HS-5 (cell line): ENCODE measurements at regions not wholly inside any gene's neighbourhood (a gene's known extent, or its start where the extent isn't known, plus 50 kb on each side); places are given as distances from the start of the nearest gene placed in this dataset.

Experiments used
- DNase-seq: peaks from one replicate; pipeline ENCODE4 v3.0.0-alpha.2; 2012; ENCODE audit warnings: low read depth

DNA sequence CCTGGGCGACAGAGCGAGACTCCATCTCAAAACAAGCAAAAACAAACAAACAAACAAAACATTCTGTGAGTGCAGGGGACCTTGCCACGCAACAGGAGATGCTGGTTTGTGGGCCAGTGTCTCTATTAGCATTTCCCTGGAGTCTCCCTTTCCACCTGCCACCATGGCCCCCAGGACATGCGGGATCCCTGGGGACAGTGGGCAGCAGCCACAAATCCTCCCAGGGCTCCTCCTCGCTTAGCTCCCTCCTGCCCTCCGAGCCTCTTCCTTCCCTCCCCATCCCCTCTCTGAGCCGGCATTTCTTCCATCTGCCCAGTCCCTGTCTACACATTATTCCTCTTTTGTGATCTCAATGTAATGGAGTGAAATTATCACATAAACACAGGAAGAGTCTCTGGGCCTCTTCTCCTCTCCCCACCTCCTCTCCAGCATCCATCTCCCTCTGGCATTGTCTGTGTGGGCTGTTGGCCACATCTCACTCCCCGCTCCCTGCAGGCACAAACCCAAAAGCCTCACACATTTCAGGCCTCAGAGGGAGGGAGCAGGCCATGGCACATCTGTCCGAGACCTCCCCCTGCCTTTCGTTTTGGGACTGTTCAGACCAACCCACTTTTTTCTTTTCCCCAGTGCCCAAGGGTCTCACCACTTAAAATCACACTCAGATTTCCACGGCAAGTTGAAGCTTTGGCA, 144.3 kb downstream of the MIS18A start:
- no peak for DNase-seq

DNA sequence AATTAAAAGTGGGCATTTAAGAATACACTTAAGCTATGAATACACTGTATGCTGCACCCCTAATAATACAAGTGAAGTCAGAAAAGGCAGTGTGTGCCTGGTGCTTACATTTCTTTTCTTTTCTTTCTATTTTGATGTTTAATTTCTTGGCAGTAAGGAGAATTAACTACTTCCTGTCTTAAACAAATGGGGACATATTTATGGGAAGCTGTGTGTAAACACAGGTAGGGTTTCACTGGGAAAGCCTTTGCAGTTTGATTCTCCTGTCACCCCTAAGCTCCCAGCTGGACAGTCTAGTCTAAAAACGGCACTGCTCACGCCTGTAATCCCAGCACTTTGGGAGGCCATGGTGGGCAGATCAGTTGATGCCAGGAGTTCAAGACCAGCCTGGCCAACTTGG, 146.0 kb downstream of the MIS18A start:
- no peak for DNase-seq

DNA sequence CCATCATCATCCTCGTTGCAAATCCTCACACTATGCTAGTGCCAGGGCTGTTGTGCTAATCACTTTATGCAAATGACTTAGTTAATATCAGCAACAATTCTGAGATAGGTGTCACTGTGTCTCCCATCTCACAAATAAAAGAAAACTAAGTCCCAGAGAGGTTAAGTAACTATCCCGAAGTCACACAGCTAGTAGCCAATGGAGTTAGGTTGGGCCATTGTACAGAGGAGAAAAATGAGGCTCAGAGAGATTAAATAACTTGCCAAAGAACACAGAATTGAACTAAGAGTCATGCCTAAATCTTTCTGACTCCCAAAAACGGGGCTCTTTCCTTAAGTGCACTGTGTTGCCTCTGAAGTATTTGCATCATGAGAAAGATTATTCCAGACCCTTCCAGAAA, 146.4 kb downstream of the MIS18A start:
- DNase-seq = no peak

DNA sequence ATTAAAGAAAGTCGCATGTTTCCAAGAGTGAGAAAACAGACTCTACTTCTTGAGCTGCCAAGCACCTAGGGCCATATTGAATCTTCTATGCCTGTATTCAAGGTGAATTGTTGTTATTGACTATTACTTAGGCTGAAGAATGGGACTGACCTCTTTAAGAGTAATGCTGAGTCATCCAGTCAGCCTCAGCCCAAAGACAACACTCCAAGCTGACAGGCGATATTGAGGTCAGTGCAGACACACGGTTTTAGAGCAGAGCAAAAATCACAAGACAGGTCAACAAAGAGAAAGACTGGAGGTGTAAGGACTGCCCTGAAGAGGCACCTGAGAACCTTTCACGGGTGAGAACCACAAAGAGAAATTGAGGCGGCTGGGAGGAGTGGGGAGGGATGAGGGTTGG, 146.9 kb downstream of the MIS18A start:
- DNase-seq = peak; percentile 20

DNA sequence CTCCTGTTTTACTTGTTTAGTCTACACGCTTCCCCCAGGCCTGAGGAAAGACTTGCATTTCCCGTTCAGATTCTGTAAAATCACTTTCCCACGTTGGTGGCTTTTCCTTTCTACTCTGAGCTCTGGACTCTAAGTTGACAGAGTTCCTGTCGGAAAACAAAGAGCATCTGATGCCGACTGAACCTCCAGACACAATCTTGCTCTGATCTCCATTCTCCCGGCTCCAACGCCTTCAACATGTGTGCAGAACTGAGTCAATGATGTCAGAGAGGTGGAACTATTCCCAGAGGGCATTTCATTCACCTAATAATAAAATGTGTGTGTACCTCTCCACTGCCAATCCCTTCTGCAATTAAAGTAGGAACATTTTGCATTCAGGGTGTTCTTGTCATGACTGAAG, 147.7 kb downstream of the MIS18A start:
- DNase-seq = no peak

DNA sequence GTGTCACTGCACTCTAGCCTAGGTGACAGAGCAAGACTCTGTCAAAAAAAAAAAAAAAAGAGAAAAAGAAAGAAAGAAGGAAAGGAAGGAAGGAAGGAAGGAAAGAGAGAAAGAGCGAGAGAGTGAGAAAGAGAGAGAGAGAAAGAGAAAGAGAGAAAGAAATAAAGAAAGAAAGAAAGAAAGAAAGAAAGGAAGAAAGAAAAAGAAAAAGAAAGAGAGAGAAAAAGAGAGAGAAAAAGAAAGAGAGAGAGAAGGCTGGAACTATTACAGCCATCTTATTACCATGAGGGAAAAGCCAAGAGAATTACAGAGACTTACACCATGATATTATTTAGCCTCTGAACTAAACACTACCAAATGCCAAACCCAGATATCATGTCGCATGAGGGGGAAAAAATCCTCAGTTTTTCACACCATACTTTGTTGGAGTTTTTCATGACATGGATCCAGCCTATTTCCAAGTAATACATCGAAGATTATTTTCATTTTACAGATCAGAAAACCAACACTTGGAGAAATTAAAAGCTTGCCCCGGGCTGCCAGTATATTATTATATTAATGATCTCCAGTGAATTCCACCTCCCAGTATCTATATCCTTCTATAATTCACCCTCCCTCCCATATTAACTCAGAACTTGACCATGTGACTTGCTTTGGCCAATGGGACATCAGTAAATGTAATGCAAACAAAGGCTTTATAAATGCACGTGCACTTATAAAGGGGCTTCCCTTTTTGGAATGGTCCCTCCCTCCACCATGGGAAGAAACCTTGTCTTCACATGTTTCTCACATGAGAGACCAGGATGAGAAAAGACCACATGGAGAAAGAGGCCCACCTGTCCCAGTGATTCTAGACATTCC, 148.6 kb downstream of the MIS18A start:
- DNase-seq = no peak

DNA sequence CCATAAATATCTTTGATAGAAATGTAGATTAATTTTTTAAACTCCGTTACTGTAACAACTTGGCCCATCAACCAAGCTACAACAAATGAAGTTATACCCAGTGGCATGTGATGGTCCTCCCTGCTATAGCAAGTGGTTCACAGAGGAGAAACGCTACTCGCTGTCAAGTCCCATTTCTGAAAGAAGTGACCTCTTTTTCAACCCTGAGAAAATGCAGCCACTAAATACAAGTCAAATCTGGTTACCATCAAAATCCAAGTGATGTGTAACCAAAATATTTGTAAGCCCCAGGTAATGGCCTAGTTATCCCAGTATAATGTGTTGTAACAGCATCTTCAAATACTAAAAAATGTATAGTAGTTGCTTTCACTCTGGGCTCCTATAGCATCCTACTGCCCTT, 151.8 kb downstream of the MIS18A start:
- DNase-seq = no peak

DNA sequence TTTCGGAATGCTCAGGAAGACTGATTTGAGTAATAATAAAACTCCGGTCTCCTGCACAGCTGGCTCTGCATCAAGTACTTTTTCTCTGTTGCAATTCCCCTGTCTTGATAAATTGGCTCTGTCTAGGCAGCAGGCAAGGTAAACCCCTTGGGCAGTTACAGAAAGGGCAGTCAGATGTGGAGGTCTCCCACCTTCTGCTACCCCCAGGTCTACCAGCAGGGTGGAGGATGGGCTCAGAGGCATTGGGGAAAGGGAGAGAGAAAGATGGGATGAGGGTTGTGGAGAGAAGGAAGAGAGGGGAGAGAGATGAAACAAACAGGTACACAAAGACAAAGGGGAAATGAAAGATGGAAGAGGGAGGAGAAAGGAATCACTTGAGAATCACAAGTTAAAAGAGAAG, 156.8 kb downstream of the MIS18A start:
- no peak for DNase-seq

DNA sequence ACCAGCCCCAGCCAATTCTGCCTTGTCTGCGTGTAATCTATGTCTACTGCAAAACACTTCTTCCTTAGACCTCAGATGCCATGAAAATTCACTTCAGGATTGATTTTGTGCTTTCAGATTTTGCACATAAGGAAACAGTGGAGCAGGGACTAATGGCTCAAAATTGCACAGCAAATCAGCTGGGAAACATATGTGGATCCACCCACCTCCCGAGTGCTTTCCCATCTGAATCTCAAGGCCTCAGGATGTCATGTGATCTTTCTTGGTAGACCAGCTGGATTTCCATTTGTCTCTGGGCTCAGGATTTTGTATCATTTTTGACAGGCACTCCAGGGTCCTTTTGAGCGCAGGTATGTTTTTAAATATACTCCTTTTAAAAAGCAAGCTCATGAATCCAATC, 158.6 kb downstream of the MIS18A start:
- DNase-seq = no peak

DNA sequence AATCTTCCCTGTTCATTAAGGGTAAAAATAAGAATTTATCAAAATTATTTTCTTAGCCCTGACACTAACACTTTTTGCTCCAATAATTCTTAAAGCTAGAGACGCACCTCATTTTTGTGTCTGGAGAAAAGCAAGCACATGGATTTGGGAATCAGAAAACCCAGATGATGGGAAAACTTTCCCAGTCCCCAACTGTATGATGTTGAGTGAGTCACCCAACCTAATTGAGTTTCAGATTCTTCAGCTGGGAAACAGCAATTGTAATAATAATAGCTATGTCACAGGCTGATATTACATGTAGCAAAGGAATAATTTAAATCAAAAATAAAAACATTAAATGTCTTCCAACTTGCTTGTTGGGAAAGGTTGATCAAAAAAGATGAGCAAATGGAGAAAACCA, 159.0 kb downstream of the MIS18A start:
- DNase-seq = no peak

DNA sequence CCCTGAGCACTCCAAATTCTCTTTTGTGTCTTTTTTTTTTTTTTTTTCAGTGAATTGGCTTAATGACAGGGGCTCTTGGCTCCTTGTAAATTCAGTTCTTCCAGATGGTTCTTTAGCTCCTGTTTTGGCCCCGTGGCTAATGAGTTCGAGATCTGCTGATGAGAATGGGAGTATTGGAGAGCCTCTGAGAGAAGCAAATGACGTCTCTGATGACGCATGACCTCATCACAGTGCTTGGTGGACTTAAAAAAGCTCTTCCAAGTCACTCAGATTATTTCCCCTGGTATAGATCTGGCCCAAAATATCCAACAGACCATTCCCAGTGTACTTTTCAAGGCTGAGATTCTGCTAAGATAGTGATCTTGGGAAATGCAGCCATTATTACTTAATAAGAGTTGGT, 159.5 kb downstream of the MIS18A start:
- no peak for DNase-seq

DNA sequence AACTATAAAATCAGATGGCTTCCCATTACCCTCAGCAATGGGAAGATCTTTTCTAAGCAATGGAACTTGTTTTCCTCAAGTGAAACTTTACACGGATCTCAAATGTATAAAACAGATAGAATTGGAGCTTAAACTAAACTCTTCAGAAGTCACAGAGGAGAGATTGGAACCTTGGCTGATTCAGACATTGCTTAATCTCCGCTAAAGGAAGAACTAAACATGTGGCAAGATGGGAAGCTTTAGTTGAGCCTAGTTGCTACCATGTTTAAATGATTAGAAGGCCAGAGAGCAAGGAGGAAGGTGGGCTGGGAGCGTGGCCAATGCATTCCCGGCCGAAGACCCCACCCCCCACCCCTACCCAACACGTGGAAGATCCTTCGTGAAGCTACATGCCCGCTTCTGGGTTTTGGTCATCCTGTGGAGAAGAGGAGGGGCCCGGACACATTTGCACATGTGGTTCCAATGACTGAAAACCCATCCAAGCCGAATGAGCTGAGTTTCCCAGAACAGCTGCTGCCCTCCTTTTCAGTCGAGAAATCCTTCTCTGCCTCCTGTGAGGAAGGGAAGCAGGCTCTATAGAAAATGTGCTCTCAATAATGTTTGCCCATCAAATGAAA, 164.3 kb downstream of the MIS18A start:
- DNase-seq = no peak

DNA sequence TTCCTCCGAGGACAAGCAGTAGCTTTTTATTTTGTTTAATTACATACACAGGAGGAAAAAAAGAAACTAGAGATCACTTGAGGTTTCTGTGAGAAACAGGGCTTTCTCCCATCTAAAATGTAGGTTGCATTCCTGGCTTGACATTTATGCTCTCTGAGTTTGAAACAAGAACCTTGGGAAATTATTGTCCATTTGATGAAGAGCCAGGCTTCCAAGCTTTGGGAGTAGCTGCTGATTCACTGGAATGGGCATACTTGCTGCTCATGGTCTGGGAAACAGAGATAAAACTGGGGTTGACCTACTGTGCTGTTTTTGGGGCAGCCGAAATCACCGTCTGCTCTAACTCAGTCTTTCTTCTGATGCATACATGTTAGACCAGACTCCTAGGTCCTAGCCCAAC, 165.4 kb downstream of the MIS18A start:
- no peak for DNase-seq

DNA sequence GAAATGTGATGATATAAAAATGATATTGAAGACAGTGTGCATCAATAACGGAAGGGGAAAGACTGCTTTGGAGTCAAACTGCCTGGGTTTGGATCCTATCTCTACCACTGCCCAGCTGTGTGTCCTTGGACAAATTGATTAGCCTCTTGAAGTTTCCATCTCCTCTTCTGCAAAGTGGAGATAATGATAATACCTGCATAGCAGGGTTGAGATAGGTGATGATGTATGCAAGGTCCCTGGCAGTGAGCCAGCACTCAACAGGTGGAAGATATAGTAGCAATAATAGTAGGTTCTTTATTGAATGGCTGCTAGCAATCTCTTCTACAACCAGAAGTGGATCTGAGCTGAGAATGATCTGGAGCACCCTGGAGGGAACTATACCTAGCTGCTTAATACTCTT, 166.7 kb downstream of the MIS18A start:
- no peak for DNase-seq

DNA sequence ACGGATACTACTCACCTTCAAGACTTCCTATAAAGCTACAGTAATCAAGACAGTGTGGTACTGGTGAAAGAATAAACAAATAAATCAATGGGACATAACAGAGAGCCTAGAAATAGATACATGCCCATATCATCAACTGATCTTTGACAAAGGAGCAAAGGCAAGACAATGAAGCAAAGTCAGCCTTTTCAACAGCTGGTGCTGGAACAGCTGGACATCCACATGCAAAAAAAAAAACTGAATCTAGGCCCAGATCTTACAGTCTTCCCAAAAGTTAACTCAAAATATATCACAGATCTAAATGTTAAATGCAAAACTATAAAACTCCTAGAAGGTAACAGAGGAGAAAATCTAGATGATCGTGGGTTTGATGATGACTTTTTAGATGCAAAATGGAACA, 170.3 kb downstream of the MIS18A start:
- DNase-seq = no peak

DNA sequence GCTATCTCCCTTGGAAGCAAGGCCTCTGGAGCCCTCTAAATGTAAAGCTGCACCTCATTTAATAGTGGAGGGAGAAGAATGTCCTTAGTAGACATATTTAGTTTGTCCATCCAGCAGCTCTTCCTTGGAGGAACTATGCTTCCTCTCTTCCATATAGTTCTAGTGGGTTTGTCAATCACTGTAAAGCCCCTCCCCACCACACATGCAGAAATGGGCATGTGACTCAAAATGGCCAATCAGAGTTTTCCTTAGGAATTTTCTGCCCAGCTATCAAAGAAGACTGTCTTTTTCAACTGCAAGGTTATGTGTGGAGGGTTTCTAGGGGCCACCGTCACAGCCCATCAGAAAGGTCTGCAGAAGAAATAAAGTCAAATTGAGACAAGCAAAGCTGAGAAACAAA, 175.5 kb downstream of the MIS18A start:
- no peak for DNase-seq

DNA sequence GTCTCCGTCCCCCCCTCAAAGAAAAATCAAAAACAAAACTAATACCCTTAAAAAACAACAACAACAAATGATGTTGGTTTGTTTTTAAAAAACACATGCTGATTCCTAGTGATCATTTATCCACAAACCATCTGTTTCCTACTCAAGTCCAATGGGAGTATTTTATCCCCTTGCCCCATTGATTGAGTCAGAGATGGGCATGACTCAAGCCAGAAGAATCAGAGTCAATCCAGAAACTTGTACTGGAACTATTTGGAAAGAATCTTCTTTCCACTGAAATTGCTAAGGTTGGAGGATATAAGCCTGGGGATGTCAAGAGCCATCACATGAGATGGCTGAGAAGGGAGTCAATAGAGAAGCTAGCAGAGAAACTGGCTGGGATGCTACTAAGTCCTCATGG, 176.4 kb downstream of the MIS18A start:
- DNase-seq = peak; percentile 64

DNA sequence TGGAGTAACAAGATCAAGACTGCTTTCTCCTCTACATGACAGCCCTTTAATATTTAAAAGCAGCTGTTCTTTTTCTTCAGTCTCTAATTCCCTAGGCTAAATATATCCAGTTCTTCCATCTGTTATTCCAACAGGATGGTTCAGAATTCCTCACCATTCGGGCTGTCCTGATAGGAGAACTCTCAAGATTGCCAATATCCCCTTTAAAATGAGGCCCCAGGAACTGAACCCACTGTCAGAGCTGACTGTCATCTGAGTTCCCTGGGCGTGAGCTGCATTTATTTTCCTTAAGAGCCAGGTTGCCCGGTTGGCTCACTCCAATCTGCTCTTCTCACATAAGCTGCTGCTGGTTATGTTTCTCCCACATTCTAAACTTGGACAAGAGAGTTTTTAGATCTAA, 177.6 kb downstream of the MIS18A start:
- no peak for DNase-seq

DNA sequence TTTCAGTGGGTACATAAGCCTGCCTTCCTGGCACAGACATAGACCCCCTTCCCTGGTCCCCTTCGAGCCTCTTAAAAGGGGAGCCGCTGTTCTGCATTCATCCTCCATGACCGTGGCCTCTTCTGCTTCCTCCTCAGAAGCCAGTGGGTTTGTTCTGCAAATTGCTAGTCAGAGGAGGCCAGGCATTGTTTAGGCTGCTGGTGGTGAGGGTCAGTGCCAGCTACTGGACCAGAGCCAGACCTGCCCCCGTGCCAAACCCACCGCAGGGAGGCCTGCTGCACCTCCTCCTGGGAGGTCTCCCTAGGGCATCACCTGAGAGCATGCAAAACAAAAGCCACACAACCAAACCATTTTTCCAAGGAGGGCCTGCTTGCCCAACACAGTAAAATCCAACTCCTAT, 178.4 kb downstream of the MIS18A start:
- no peak for DNase-seq

DNA sequence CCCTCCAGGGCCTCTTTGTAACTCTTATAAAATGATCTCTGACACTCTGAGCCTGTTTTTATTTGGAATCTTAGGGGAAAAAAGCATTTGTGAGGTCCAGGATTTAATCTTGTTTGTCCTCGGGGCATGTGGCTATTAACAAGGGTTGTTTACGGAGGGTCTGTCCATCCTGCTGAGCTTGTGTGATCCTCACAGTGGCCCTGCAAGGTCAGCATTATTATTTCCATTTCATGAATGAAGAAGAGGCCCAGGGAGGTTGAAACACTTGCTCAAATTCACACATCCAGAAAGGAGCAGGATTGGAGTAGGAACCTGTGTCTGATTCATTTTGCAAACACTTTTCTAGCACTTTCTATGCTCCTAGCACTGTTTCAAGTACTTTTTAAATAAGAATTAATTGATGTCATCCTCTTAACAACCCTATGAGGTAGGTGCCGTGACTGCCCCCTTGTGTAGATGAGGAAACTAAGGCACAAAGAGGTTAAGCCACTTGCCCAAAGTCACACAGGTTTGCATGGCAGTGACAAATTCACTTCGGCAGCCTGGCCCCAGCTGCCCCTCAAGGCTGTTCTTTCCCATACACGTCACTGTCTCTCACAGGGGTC, 178.9 kb downstream of the MIS18A start:
- DNase-seq = no peak

DNA sequence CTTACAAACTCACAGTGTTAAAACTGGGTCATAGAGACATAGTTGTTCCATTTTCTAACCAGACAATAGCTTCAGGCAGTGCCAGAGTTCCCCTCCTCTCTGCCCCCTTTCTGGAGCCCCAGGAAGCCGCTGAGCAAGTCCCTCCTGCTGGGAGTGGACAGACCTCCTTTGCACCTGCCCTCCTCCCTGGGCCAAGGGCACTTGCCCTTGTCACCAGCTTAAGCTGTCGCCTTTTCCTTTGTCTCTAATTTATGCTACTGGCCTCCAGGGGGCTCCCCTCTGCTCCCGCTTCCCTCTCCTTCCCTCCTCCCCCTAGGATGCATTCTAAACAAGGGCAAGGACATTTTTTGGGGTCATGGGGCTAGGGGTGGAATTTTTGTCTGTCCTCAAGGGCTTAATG, 182.4 kb downstream of the MIS18A start:
- DNase-seq = no peak

DNA sequence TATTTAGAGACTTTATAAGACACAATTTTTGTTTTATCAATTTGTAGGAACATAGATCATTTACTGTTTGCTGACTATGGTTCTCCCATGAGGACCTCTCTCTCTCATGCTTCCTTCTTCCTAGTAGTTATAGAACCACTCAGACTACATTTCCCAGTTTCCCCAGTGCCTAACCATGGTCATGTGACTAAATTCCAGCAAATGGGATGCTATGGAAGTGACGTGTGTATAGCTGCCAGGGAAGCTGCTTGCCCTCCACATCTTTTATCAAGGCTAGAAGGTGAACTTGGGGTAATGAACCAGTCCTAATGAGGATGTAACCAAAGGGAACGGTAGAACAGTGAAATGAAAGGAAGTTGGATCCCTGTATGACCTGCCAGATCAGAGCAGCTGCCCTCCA, 184.0 kb downstream of the MIS18A start:
- DNase-seq = no peak
